Left ventricle myocardium inferior (tissue), 1 donor: ENCODE measurements at regions not wholly inside any gene's neighbourhood (a gene's known extent, or its start where the extent isn't known, plus 50 kb on each side); places are given as distances from the start of the nearest gene placed in this dataset.

Experiments used
- DNase-seq: peaks from one replicate; pipeline ENCODE4 v3.0.0-alpha.2; 2020
- H3K27ac ChIP-seq: fragments of 200-600 bp; replicated peaks from 2 replicates; pipeline ENCODE4 v1.8.0; 2021
- H3K27me3 ChIP-seq: fragments of 200-600 bp; 2 replicates; pipeline ENCODE4 v1.8.0; 2021; ENCODE audit warnings: low read depth
- H3K36me3 ChIP-seq: fragments of 200-600 bp; 2 replicates; pipeline ENCODE4 v1.8.0; 2021
- H3K4me1 ChIP-seq: fragments of 200-600 bp; 2 replicates; pipeline ENCODE4 v1.8.0; 2021
- H3K4me3 ChIP-seq: fragments of 200-600 bp; 2 replicates; pipeline ENCODE4 v1.8.0; 2021; ENCODE audit warnings: mild to moderate bottlenecking, moderate library complexity
- H3K9me3 ChIP-seq: fragments of 200-600 bp; replicated peaks from 2 replicates; pipeline ENCODE4 v1.8.0; 2021
- CTCF ChIP-seq: fragments of 200-600 bp; IDR thresholded peaks from 2 replicates; pipeline ENCODE4 v1.8.0; 2021; ENCODE audit warnings: antibody characterized with exemption, mild to moderate bottlenecking, borderline replicate concordance
- intact Hi-C: fragments of 100-400 bp; cut with micrococcal nuclease; formaldehyde crosslinking; loops from one replicate; pipeline ENCODE4 v1.11.0; 2022
- donor health status: DM: no; HTN: yes; CAD: no; lungs with severe emphysema.

- Histone ChIP-seq H3K27me3 (peaks cover 19% of the 10 kb centered on the region), H3K9me3 (no peaks in the 10 kb centered on the region), H3K4me1 (no peaks in the 10 kb centered on the region), H3K36me3 (no peaks in the 10 kb centered on the region), H3K4me3 (no peak overlapping the region), H3K27ac (no peak overlapping the region)
- intact Hi-C loops = no loop called here
- TF ChIP-seq CTCF = no peak
- DNase-seq = no peak
These were observed 60.0 kb upstream of the TYRP1 start for GRCh38 chr9:12633016-12633765.

- H3K4me3 ChIP-seq = no peak overlapping the region
- no peak for DNase-seq
- H3K27me3 ChIP-seq = peaks cover 14% of the 10 kb centered on the region
- no peaks in the 10 kb centered on the region for H3K36me3 ChIP-seq
- peak; percentile 69 for TF ChIP-seq CTCF
- intact Hi-C loops = no loop called here
- H3K9me3 ChIP-seq = no peaks in the 10 kb centered on the region
- H3K4me1 ChIP-seq = no peaks in the 10 kb centered on the region
- no peak overlapping the region for H3K27ac ChIP-seq
These were observed 53.1 kb upstream of the TYRP1 start for GRCh38 chr9:12640016-12640587.

DNA sequence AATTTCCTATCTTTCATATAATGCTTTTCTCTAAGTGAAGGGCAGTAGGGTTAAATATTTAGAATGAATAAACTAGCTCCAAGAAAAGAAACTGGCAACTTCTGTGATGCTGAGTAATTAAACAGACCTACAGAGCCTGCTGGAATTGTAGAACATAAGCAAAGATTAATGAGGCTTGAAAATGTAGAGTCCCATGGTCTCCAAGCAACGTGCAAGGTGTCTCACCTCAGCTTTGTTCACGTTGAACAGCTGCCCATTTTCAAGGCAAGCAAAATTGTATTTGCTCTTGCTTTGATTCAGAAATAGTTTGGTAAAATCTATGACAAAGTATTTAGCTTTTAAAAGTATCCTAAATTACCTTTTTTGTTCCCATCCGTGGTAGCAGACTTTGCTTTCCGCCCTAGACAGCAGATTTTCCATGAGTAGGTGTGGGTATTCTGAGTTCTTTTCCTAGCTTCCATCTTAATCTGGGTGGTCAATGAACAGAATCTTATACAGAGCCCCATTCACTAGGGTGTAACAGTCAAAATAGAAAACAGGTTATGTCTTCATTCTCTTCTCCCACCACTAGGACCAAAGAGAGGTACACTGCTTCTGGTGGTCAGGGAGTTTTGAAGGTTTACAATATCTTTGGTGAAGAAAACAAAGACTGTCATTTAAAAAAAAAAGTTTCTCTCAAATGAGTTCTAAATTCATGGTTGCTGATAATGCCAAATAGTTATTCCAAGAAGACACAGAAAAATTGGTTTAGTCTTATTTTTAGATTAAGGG, 52.1 kb upstream of the TYRP1 start:
- Histone ChIP-seq H3K27me3 (peaks cover 14% of the 10 kb centered on the region), H3K4me1 (no peaks in the 10 kb centered on the region), H3K4me3 (no peak overlapping the region), H3K36me3 (no peaks in the 10 kb centered on the region), H3K9me3 (no peaks in the 10 kb centered on the region), H3K27ac (no peak overlapping the region)
- no peak for TF ChIP-seq CTCF
- intact Hi-C loops = no loop called here
- DNase-seq = no peak
